GM18508 (cell line): ENCODE measurements at regions not wholly inside any gene's neighbourhood (a gene's known extent, or its start where the extent isn't known, plus 50 kb on each side); places are given as distances from the start of the nearest gene placed in this dataset.
"Not testable (repeated sequence)": the region's sequence is repeated elsewhere in the genome, so short reads cannot be mapped to it uniquely, and the experiment has no call there.

Experiments
- ATAC-seq: cut with Tn5 transposase; IDR thresholded peaks from one replicate; pipeline ENCODE4 v1.9.1; 2021; ENCODE audit warnings: moderate number of reproducible peaks; ENCODE audit not compliant: insufficient read depth, unreplicated experiment

- ATAC-seq, result no peak
Measured at GRCh38 chr17:74119049-74119580, 84.4 kb upstream of the RPL38 start.

- no peak for ATAC-seq
Measured at GRCh38 chr17:74119965-74120364, 83.5 kb upstream of the RPL38 start.

DNA sequence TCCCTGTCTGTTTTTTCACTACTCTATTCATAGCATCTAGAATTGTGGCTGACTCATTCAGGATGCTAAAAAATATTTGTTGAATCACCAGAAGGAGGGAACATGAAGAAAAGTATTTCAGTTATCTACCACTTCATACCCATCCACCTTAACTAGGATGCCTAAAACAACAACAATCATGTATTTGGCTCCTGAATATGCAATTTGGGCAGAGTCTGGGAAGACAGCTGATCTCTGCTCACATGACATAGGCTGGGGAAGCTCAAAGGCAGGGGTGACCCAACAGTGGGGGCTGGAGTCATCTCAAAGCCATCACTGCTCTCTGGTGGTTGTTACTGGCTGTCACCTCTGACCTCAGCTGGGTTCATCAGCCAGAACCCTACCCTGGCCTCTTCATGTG, 80.1 kb upstream of the RPL38 start:
- no peak for ATAC-seq

- no peak for ATAC-seq
Measured at GRCh38 chr17:74123866-74124444, 79.5 kb upstream of the RPL38 start.

- ATAC-seq, result no peak
Measured at GRCh38 chr17:74125156-74125555, 78.3 kb upstream of the RPL38 start.

DNA sequence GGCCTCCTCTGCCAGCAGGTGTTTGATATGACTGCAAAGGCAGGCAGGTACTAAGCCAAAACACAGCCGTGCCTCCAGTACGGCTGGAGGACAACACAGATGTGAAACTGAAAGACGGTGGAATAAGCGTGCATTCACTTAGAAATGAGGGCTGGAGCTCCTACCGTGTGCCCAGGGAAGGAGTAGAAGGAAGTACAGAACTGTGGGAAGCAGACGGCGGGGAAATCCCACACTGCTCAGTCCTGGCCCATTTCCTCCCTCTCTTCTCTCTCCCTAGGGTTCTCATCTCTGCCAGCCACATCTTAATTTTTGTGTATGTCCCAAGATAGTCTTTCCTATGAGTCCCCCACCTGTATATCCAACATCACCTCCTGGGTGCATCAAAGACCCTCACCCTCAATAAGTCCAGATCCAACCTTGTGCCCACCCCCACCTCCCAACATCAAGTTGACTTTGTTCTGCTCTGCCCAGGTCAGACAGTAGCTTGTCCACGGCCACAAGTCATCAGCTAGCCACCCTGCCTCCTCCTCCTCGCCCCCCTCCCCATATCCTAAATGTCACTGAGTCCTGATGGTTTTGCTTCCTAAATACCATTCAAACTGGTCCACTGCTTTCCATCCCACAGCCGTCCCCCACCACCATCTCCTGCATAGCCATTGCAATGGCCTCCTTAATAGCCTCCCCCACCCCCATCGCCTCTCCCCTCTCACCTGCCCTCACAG, 77.1 kb upstream of the RPL38 start:
- no peak for ATAC-seq

GRCh38 chr17:74126959-74127358, 76.5 kb upstream of the RPL38 start:
- ATAC-seq, result no peak

DNA sequence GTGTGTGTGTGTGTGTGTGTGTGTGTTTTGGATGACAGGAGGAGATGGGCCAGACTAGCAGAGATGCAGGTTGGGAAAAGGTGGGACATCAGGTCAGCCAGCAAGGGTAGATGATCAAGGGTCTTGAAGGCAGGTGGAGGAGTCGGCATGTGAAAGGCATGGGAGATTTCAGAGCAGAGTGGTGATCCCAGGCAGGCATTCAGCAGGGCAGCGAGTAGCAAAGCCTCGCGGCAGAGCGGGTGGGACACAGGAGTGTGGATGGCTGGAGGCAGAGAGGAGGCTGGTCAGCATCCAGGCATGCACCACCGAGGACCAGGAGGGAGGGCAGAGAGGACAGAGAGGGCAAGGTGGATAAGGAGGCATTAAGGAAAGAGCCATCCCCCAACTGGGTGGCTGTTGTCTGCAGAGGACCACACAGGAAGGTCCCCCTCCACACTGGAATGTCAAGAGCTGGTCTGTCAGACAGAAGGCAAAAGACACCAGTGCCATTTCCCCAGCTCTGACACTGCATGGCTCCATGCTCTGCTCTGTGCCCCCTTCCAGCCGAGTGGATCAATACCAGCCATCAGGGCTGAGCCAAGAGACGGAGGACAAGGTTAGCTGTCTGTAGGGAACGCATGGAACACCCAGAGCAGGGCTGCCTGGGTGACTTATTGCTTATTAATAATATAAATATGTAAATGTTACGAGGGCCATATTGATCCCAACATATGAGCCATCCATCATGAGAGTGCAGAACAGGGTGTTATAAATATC, 74.8 kb upstream of the RPL38 start:
- ATAC-seq, result no peak

GRCh38 chr17:74129800-74130199, 73.7 kb upstream of the RPL38 start:
- ATAC-seq, result not testable (repeated sequence)

- no peak for ATAC-seq
Measured at GRCh38 chr17:74130276-74130675, 73.2 kb upstream of the RPL38 start.

DNA sequence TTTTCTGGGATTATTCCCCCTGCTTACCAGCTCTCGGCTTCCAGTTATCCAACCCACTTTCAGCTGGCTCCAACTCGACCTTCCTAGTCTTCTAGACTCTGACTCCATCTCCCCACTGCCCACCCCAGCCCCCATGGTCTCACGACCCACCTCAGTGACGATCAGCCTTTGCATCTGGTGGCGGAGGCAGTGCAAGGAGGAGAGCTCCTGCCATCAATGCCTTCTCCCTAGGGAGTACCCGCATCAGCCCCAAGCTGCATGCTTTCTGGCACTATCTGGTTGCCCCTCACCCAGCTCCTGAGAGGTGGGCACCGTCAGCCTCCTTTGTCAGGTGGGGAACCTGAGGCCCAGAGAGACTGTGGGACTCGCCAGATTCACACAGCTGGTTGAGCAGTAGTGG, 72.6 kb upstream of the RPL38 start:
- no peak for ATAC-seq

DNA sequence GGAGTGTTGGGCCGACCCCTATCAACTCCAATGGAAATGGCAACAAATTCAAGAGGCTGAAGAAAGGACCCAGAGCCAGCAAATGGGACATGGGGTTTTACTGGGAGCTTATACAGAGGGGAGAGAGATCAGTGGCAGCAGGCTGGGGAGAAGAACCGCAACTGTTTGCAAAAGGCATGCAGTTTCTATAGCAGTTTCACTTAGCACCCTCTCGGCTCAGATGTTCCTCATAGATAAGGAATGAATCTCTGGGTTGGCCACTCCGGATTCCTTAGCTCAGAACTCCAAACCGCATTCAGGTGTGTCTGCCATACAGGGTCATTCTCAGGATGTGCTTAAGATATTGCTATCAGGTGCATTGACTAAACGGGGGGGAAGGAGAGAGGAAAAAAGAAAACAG, 71.1 kb upstream of the RPL38 start:
- no peak for ATAC-seq

DNA sequence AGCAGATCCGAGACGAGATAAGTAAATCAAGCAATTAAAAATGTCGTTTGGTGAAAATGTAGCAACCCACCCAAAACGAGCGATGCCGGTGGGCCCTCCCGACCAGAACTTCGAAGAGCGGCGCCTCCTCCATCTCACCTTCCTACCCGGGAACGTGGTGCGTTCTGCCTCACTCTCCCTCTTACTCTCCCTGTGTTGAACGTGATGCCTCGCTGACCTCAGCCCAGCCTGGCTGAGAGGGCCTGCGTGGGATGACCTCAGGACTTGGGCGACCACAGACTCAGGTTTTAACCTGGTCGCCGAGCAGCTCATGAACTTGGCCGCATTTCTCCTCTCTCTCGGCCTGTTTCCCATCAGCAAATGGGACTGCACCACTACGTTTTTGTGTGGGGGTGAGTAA, 69.7 kb upstream of the RPL38 start:
- ATAC-seq, result no peak

DNA sequence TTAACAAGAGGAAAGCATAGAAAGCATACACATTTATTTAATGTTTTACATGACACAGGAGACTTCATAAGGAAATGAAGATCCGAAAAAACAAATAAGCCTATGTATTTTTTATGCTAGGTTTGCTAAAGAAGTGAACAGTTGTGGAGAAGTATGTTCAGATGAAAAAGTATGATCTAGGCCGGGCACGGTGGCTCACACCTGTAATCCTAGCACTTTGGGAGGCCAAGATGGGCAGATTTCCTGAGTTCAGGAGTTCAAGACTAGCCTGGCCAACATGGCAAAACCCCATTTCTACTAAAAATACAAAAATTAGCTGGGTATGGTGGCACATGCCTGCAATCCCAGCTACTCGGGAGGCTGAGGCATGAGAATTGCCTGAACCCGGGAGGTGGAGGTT, 69.2 kb upstream of the RPL38 start:
- not testable (repeated sequence) for ATAC-seq

DNA sequence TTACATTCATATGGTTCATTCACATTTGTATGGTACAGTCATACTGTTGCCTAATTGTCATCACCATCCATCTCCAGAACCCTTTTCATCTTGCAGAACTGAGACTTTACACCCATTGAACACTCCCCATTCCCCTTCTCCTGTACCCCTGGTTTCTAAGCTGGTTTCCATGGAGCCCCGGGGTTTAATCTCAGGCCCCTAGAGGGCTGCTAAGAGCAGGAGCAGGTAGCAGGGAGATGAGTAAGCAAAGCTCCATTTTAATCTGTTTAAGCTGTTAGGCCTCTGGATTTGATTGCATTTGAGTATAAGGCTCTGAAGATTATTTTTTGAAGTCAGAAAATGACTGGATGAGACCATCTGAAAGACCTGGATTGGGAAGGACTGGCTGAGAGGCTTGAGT, 68.5 kb upstream of the RPL38 start:
- no peak for ATAC-seq

DNA sequence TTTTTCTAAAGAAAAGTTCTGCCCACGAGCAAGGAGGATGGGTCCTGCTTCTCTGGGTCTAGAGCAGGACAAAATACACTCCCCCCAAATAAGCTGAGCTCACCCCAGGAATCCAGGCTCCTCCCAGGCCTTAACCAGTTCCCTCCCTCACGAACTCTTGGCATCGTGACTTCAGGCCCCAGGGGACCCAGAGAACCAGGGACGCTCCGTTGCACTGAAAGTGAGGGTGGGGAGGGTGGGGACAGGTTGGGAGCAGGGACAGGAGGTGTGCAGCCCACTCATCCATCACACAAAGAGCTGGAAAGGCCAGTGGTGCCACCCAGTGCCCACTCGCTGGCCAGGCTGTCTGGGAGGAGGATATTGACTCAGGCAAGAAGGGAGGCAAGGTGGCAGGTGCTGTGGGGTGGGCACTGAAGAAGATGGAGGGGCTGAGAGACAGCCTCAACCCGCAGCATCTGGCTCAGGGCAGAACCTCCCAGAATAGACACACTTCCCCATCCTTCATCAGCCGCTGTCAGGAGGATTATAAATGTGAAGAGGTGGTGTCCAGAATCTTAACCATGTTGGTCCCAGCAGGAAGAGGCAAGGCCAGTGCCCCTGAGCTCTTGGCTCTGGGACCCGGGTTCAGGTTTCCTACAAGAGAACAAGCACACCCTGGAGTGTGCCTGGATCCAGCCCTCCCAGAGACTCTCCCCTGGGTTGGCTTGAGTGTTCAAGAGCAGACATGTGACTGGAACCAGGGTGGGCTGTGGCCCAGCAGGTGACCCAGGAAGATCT, 67.9 kb upstream of the RPL38 start:
- no peak for ATAC-seq

DNA sequence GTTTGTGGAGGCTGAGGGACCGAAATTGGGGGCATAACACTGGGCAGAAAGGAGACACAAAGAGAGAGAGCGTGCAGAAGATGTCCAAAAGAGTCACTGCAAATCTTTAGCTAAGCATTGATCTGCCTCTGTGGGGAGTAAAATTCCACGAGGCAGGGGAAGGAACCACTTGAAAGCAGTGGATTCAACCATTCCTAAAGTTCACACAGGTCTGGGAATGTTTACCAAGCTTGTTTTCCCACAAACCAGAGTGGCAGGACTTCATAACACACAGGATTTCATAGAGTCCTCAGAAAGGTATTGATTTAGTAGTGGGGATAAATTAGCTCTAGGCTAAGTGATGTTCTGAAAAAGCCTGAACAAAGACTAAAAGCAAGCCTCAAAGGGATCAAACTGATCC, 66.1 kb upstream of the RPL38 start:
- ATAC-seq, result no peak

DNA sequence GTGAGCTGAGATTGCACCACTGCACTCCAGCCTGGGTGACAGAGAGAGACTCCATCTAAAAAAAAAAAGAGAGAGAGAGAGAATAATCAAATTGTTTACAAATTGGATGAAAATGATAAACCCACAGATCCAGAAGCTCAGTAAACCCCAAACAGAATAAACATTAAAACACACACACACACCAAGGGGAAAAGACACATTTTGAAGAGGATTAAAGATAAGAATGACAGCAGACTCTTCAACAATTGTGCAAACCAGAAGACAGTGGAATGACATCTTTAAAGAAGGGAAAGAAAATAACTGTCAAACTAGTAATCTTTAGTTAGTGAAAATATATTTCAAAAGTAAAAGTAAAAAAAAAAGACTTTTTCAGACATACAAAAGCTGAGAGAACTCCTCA, 64.4 kb upstream of the RPL38 start:
- ATAC-seq, result no peak

DNA sequence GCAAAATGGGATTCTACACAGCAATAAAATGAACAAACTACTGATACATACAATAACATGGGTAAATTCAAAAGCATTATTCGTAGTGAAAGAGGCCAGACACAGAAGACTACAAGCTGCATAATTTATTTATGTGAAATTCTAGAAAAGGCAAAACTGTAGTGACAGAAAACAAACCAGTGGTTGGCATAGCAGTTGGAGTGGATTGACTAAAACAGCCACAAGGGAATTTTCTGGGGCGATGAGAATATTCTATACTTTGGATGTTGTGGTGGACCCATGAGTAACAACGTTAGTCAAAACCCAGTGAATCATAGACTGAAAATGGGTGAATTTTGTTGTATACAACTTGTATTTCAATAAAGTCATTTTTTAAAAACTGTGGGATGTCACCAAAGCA, 63.2 kb upstream of the RPL38 start:
- no peak for ATAC-seq

DNA sequence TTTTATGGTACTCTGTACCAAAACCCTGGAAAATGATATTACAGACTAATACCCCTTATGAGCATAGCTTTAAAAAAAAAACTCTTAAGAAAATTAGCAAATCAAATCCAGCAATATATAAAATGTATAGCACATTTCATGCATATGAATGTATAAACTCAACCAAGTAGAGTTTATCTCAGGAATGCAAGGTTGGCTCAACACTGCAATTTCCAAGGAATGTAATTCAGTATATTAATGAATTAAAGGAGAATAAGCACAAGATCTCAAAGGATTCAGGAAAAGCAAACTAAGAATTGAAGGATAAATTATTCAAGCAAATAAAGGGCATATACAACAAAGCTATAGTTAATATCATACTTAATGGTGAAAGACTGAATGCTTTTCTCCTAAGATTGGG, 61.9 kb upstream of the RPL38 start:
- no peak for ATAC-seq

DNA sequence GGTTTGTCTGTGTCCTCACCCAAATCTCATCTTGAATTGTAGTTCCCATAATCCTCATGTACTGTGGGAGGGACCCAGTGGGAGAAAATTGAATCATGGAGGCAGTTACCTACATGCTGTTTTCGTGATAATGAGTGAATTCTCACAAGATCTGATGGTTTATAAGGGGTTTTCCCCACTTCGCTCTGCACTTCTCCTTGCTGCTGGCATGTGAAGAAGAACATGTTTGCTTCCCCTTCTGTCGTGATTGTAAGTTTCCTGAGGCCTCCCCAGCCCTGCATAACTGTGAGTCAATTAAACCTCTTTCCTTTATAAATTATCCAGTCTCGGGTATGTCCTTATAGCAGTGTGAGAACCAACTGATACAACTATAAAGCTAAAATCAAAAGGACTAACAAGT, 60.2 kb upstream of the RPL38 start:
- not testable (repeated sequence) for ATAC-seq
